HT-29 (cell line): ENCODE measurements at regions not wholly inside any gene's neighbourhood (a gene's known extent, or its start where the extent isn't known, plus 50 kb on each side); places are given as distances from the start of the nearest gene placed in this dataset.
"Not testable (repeated sequence)": the region's sequence is repeated elsewhere in the genome, so short reads cannot be mapped to it uniquely, and the experiment has no call there.

Experiments
- DNase-seq: peaks from one replicate; pipeline ENCODE4 v3.0.0-alpha.2; 2015; ENCODE audit warnings: low spot score

- DNase-seq, result no peak
These were observed 686.2 kb upstream of the TBX3 start for GRCh38 chr12:115370207-115370606.

- not testable (repeated sequence) for DNase-seq
These were observed 682.3 kb upstream of the TBX3 start for GRCh38 chr12:115366277-115366676.

GRCh38 chr12:115365765-115366164 is 681.8 kb upstream of the TBX3 start:
- not testable (repeated sequence) for DNase-seq

DNA sequence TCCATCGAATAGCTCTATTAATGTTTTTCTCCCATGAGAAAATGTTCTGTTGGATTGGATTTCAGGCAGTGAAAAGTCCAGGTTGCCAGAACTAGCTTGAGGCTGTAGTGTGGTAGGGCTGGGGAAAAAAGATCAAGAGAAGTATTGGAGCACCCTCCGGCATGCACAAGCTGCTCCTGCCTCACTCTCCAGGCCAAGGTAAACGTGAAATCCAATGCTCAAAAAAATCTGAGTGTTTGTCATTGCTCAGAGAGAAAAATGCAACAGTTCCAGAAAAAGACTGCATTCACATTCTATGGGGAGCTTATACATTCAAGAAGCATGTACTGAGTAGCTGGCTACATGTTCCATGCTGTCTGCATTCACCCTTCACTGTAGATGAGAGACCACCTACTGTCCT is 680.9 kb upstream of the TBX3 start:
- DNase-seq, result no peak

- peak; percentile 16 for DNase-seq
These were observed 678.5 kb upstream of the TBX3 start for GRCh38 chr12:115362339-115362976.

DNA sequence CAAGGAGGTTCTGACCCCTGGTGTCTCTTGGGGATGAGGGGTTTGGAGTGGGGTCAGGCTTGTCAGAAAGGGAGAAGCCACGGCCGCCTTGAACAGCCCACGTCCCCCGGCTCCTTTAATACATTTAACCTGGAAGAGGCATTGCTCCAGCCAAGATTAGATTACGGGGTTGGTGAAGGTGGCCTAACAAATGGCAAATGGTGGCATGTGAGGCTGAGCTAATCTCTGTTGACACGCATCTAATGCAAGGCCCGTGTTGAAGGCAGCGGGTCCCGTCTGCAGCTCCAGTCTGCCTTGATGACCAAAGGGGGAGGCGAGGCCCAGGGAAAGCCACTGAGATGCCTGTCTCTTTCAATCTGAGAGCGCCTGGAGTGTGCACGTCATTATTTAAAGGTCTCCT is 673.7 kb upstream of the TBX3 start:
- DNase-seq, result no peak

DNA sequence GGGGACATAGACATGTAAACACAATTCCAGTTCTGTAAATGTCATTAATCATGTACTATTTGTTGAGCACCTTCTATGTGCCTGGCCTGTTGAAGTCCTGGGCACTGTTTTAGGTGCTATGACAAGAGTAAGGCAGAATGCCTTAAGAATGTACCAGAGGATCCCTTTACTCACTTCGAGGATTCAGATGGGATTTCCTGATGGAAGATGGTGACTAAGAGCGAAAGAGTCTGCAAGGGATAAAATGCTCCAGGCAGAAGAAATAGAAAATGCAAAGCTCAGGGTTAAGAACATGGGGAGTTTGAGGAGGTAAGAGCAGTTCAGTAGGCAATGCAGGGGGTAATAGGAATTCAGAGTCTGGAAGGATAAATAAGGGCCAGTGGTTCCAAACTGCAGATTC is 671.3 kb upstream of the TBX3 start:
- no peak for DNase-seq

GRCh38 chr12:115354007-115354890 is 670.3 kb upstream of the TBX3 start:
- peak; percentile 57 for DNase-seq

DNA sequence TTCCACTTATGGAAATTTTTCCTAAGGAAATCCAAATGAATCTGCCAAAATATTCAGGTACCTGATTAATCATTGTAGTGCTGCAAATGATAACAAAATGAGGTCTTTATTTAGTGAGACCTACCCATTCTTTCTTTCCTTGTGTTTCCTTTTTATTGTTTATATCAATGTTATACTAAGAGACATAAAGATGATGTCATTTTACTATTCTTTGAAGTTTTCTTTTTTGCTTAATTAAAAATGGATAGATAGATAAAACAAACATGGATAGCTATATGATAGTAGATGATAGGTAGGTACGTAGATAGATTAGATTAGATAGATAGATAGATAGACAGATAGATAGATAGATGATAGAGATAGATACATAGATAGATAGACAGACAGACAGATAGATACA is 669.5 kb upstream of the TBX3 start:
- DNase-seq, result no peak

- DNase-seq, result no peak
These were observed 667.6 kb upstream of the TBX3 start for GRCh38 chr12:115351514-115352077.

- no peak for DNase-seq
These were observed 665.7 kb upstream of the TBX3 start for GRCh38 chr12:115349711-115350110.

DNA sequence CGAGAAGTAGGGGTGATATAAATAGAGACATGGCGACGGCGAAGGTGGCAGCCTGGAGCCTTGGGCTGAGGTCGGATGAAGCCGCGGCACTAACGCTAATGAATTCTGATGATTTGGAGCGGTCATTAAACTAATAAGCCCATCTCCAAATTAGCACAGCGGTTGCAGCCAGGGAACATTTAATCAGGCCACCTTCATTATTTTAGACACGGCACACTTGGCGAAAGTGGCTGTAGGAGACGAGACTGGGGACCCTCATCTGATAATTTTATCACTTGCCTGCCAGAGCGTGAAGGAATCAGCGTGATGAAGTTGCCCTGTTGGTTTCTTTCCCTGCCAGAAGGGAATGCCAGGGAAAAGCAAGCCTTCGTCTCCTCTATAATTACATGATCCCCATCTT is 664.3 kb upstream of the TBX3 start:
- DNase-seq, result no peak

DNA sequence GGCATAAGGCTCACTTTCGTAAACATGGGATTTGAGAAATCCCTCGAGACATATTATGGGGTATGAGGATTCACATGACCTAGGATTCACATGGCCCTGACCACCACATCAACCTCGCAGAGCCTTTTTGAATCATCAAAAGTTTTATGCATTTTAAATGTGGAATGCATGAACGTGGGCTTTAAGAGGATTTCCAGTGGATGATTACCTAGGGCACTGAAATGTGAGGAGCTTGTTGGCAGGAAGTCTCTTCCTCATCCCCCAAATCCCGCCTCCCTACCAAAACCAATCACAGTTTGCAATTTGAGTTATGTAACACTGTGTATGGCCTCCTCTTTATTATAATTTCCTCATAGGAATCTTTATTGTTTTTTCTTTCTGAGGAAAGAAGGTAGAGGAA is 659.6 kb upstream of the TBX3 start:
- no peak for DNase-seq

GRCh38 chr12:115343008-115343407 is 659.0 kb upstream of the TBX3 start:
- no peak for DNase-seq

GRCh38 chr12:115341442-115341841 is 657.5 kb upstream of the TBX3 start:
- peak; percentile 23 for DNase-seq

DNA sequence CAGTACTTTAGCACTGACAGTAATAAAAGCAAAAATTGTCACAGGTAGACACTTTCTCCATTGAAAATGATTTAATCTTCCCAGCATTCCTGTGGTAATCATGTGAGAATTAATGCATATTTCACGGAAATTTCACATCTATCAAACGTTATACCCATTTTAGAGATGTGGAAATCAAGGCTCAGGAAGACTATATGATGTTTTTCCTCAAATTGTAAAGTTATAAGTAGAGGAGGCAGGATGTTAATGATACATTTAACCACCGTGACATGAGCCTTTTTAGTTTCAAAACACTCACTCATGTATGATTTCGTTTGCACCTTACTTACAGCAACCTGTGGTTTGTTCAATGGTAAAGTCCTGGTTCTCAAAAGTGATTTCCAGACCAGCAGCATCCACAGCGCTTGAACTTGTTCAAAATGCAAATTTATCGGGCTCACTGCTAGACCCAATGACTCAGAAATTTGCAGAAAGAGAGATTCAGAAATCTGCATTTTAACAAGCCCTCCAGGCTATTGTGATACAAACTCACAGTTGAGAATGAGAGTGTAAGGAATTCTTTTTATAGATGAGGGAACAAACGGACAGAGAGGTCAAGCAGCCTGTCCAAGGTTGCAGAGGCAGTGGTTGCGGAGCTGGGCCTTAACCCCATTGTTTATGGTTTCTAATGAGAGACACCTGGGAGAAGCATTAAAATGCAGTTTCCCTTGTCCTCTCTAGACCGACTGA is 654.8 kb upstream of the TBX3 start:
- DNase-seq, result no peak

- DNase-seq, result peak; percentile 76
These were observed 653.9 kb upstream of the TBX3 start for GRCh38 chr12:115337693-115338543.

DNA sequence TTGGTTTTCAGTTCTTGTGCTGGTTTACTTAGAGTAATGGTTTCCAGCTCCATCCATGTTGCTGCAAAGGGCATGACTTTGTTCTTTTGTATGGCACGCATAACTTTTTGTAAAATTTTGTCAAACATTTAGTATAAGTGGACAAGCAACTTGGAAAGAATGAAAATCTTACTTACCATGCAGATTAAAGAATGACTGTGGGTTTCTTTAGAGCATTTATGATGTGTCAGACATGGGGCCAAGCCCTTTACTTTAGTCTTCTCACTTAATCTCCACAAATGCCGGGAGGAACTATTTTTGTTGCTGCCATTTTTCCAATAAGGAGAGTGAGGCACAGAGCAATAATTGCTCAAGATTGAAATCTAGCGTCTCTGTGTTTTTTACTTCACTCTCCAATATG is 652.5 kb upstream of the TBX3 start:
- no peak for DNase-seq

GRCh38 chr12:115335594-115335993 is 651.6 kb upstream of the TBX3 start:
- no peak for DNase-seq

DNA sequence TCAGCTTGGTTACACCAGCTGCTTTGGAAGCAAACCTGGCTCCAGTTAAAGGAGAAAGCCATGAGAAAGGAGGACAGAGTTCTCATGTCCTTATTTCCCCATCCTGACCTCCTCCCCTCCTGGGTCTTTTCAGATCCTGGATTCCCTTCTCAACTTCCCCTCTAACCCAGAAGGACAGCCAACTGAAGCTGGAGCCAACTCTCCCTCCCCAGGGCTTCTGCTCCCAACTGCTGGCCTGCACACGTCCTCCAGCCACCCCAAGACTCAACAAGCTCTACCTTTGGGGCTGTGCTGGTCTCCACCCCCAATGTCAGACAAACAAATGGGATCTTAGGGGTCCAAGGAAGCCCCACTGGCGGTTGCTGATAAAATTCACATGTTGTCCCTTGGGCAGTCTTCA is 651.1 kb upstream of the TBX3 start:
- no peak for DNase-seq

GRCh38 chr12:115332945-115333344 is 649.0 kb upstream of the TBX3 start:
- DNase-seq, result no peak
